ENCODE measurements at regions not wholly inside any gene's neighbourhood (a gene's known extent, or its start where the extent isn't known, plus 50 kb on each side); places are given as distances from the start of the nearest gene placed in this dataset.

- H3K9me3 ChIP-seq: no peaks in the 10 kb centered on the region
- ChIA-PET CTCF (no interaction called here), POLR2A (no interaction called here)
- no peak overlapping the region for H3K27ac ChIP-seq
- no peak for DNase-seq (ENCODE audit: low read depth in 1 of 2, low spot score in 1 of 2)
- no peak overlapping the region for H3K4me2 ChIP-seq
- no peak for FAIRE-seq
- no peak for TF ChIP-seq ESRRA (IDR thresholded peaks at IDR 0.05; ENCODE audit: borderline replicate concordance, low read length)
- no peak for TF ChIP-seq HDAC2 (IDR thresholded peaks at IDR 0.05)
- no peaks in the 10 kb centered on the region for H3K4me1 ChIP-seq
- H3K4me3 ChIP-seq: no peak overlapping the region
- no peak for ATAC-seq
- WGBS (ENCODE audit: missing lambda C conversion rate): 21% methylated on average over 2 of the region's 2 CpGs
These were observed 1544.6 kb downstream of the C4orf33 start for GRCh38 chr4:130640592-130640991.

- FAIRE-seq (no peak), DNase-seq (ENCODE audit: low read depth in 1 of 2, low spot score in 1 of 2) (no peak), ATAC-seq (no peak)
- POLR2A ChIA-PET: no interaction called here
- Histone ChIP-seq H3K27ac (no peak overlapping the region), H3K9me3 (no peaks in the 10 kb centered on the region), H3K4me2 (no peak overlapping the region), H3K4me3 (no peak overlapping the region), H3K4me1 (no peaks in the 10 kb centered on the region)
- TF ChIP-seq RFX5 (IDR thresholded peaks at IDR 0.05) (no peak), EHMT2 (IDR thresholded peaks at IDR 0.05; ENCODE audit: low read depth) (no peak), NPAS2 (CRISPR knock-in tag; IDR thresholded peaks at IDR 0.05; ENCODE audit: borderline replicate concordance) (no peak), REST (IDR thresholded peaks at IDR 0.05) (no peak)
- CTCF ChIA-PET: no interaction called here
These were observed 1550.9 kb downstream of the C4orf33 start for GRCh38 chr4:130646886-130647285.

GRCh38 chr4:130648570-130648969, 1552.6 kb downstream of the C4orf33 start:
- peak overlapping the region; percentile 47 for H3K4me2 ChIP-seq
- FAIRE-seq: no peak
- H3K4me1 ChIP-seq: no peaks in the 10 kb centered on the region
- ChIA-PET POLR2A (no interaction called here), CTCF (no interaction called here)
- ATAC-seq: no peak
- H3K4me3 ChIP-seq: no peak overlapping the region
- H3K9me3 ChIP-seq: no peaks in the 10 kb centered on the region
- H3K27ac ChIP-seq: no peak overlapping the region
- TF ChIP-seq ZC3H11A (IDR thresholded peaks at IDR 0.05) (no peak), E2F6 (IDR thresholded peaks at IDR 0.05; ENCODE audit: borderline replicate concordance, low read depth) (no peak)
- WGBS (ENCODE audit: missing lambda C conversion rate): 41% methylated on average over 2 of the region's 2 CpGs
- no peak for DNase-seq (ENCODE audit: low read depth in 1 of 2, low spot score in 1 of 2)

- ATAC-seq: no peak
- DNase-seq (ENCODE audit: low read depth in 1 of 2, low spot score in 1 of 2): no peak
- 4% methylated on average over 6 of the region's 6 CpGs for WGBS (ENCODE audit: missing lambda C conversion rate)
- Histone ChIP-seq H3K4me3 (no peak overlapping the region), H3K4me2 (no peak overlapping the region), H3K9me3 (no peaks in the 10 kb centered on the region), H3K27ac (no peak overlapping the region), H3K4me1 (no peaks in the 10 kb centered on the region)
- TF ChIP-seq MAFK (IDR thresholded peaks at IDR 0.05; ENCODE audit: partially characterized antibody) (peak; percentile 55), HOXB5 (CRISPR knock-in tag; IDR thresholded peaks at IDR 0.05) (no peak)
- ChIA-PET POLR2A (no interaction called here), CTCF (no interaction called here)
- no peak for FAIRE-seq
These were observed 1557.9 kb downstream of the C4orf33 start for GRCh38 chr4:130653842-130654241.

GRCh38 chr4:130659320-130659719, 1563.4 kb downstream of the C4orf33 start:
- H3K27ac ChIP-seq: no peak overlapping the region
- H3K4me3 ChIP-seq: no peak overlapping the region
- no peaks in the 10 kb centered on the region for H3K4me1 ChIP-seq
- 9% methylated on average over 2 of the region's 2 CpGs for WGBS (ENCODE audit: missing lambda C conversion rate)
- no peaks in the 10 kb centered on the region for H3K9me3 ChIP-seq
- POLR2A ChIA-PET: no interaction called here
- DNase-seq (ENCODE audit: low read depth in 1 of 2, low spot score in 1 of 2) (no peak), ATAC-seq (no peak), FAIRE-seq (no peak)
- peak overlapping the region; percentile 33; the same call in 2 of the 3 replicates for H3K4me2 ChIP-seq
- CTCF ChIA-PET: no interaction called here
- TF ChIP-seq HES2 (IDR thresholded peaks at IDR 0.05): no peak
- no peak for TF ChIP-seq PHF8 (IDR thresholded peaks at IDR 0.05; ENCODE audit: borderline replicate concordance, low read depth)
- TF ChIP-seq RARB (CRISPR knock-in tag; IDR thresholded peaks at IDR 0.05): no peak
- TF ChIP-seq PBX3 (IDR thresholded peaks at IDR 0.05): no peak
- TF ChIP-seq KDM1A (IDR thresholded peaks at IDR 0.05; ENCODE audit: low read depth): no peak
- TF ChIP-seq REST (IDR thresholded peaks at IDR 0.05): no peak
- TF ChIP-seq MAFK (IDR thresholded peaks at IDR 0.05; ENCODE audit: partially characterized antibody): no peak
- no peak for TF ChIP-seq JUN (IDR thresholded peaks at IDR 0.05)
- no peak for TF ChIP-seq SMC3 (IDR thresholded peaks at IDR 0.05)
- no peak for TF ChIP-seq ZFP36 (IDR thresholded peaks at IDR 0.05; ENCODE audit: borderline replicate concordance, partially characterized antibody)
- no peak for TF ChIP-seq MYC (IDR thresholded peaks at IDR 0.05; ENCODE audit: borderline replicate concordance, low read length)

Data from A549 (cell line).